HCT116 (cell line): ENCODE measurements at regions not wholly inside any gene's neighbourhood (a gene's known extent, or its start where the extent isn't known, plus 50 kb on each side); places are given as distances from the start of the nearest gene placed in this dataset.

Experiments
- ATAC-seq: fragments of 200-7000 bp; cut with Tn5 transposase; 2 replicates; pipeline ENCODE4 v1.9.1; 2020; ENCODE audit warnings: mild to moderate bottlenecking, moderate library complexity
- BruUV-seq: library from RNA; stranded (reverse); fragments of 400-500 nt; replicated peaks from 2 replicates; lab custom pipeline; 2021; lab: Mats Ljungman, UMichigan
- CTCF ChIA-PET: fragments of 300-600 bp; sonication (Branson Sonifier 250); formaldehyde crosslinking; loops from one replicate; lab custom pipeline; 2021; ENCODE audit warnings: antibody characterized with exemption; lab: Charles Lee
- POLR2A ChIA-PET: fragments of 300-600, 350-600 bp; sonication (Branson Sonifier 250); formaldehyde crosslinking; loops from one replicate; lab custom pipeline; 2021; ENCODE audit warnings: antibody characterized with exemption; lab: Charles Lee
- RAD21 ChIA-PET, 2 experiments: fragments of 300-600 bp; sonication (Branson Sonifier 250); formaldehyde crosslinking; loops; one replicate each; lab custom pipeline; 2023; ENCODE audit warnings: low total read pairs in 2 of 2; ENCODE audit not compliant: uncharacterized antibody in 2 of 2, unreplicated experiment in 2 of 2, low non-redundant PET in 1 of 2; lab: Charles Lee
- DNase-seq: peaks from one replicate; pipeline ENCODE4 v3.0.0-alpha.2; 2010; ENCODE audit warnings: low read depth, low spot score
- H2AFZ ChIP-seq: fragments of 200-600 bp; shearing (Covaris generic), sonication (generic); 2 replicates; pipeline ENCODE4 v1.6.1; 2017; ENCODE audit warnings: low read depth, mixed run types, mixed read lengths, antibody characterized with exemption, low read length; ENCODE audit not compliant: poor library complexity, severe bottlenecking
- H3K27ac ChIP-seq: 2 replicates; pipeline ENCODE4 v1.5.1; 2012; ENCODE audit warnings: low read depth, low read length
- H3K27me3 ChIP-seq: fragments of 200-600 bp; sonication (generic); 2 replicates; pipeline ENCODE4 v1.6.1; 2016; ENCODE audit warnings: mixed run types, low read length, mixed read lengths; ENCODE audit not compliant: insufficient read depth
- H3K36me3 ChIP-seq, 2 experiments: fragments of 200-500 bp in 1 of 2; fragments of 200-600 bp in 1 of 2; sonication (Bioruptor generic) in 1 of 2; sonication (generic) in 1 of 2; 2 replicates each; pipeline versions ENCODE4 v1.5.1 to v1.6.1; 2014 to 2016; ENCODE audit warnings: low read length in 2 of 2, inconsistent platforms in 1 of 2, mixed read lengths in 1 of 2, mixed run types in 1 of 2; ENCODE audit not compliant: insufficient read depth in 2 of 2, control insufficient read depth in 1 of 2
- H3K4me1 ChIP-seq, 2 experiments: fragments of 200-600 bp in 1 of 2; sonication (generic) in 1 of 2; 2 replicates each; pipeline versions ENCODE4 v1.5.1 to v1.6.1; 2012 to 2017; ENCODE audit warnings: low read length in 2 of 2, inconsistent platforms in 1 of 2, mild to moderate bottlenecking in 1 of 2, mixed read lengths in 1 of 2, mixed run types in 1 of 2, moderate library complexity in 1 of 2; ENCODE audit not compliant: insufficient read depth in 2 of 2, control insufficient read depth in 1 of 2
- H3K4me2 ChIP-seq: fragments of 200-600 bp; sonication (generic); 2 replicates; pipeline ENCODE4 v1.6.1; 2017; ENCODE audit warnings: mixed run types, low read length, mixed read lengths
- H3K4me3 ChIP-seq, 2 experiments: fragments of 200-600 bp in 1 of 2; sonication (generic) in 1 of 2; replicated peaks in 1 of 2; 2 replicates each; pipeline ENCODE4 v1.5.1; 2011 to 2016; ENCODE audit warnings: low read length in 2 of 2, control low read depth in 1 of 2, low read depth in 1 of 2, mild to moderate bottlenecking in 1 of 2, mixed read lengths in 1 of 2, mixed run types in 1 of 2
- H3K79me2 ChIP-seq: fragments of 200-600 bp; sonication (generic); 2 replicates; pipeline ENCODE4 v1.6.1; 2017; ENCODE audit warnings: mild to moderate bottlenecking, mixed run types, low read length, moderate library complexity, mixed read lengths; ENCODE audit not compliant: insufficient read depth
- H3K9ac ChIP-seq: fragments of 200-600 bp; sonication (generic); 2 replicates; pipeline ENCODE4 v1.6.1; 2016; ENCODE audit warnings: low read length, mixed read lengths
- H3K9me2 ChIP-seq: fragments of 200-600 bp; sonication (generic), shearing (Covaris generic); 2 replicates; pipeline ENCODE4 v1.6.1; 2017; ENCODE audit warnings: mixed run types, mild to moderate bottlenecking, moderate library complexity; ENCODE audit not compliant: insufficient read depth
- H3K9me3 ChIP-seq, 2 experiments: fragments of 200-500 bp in 1 of 2; fragments of 200-600 bp in 1 of 2; sonication (Bioruptor generic) in 1 of 2; sonication (generic) in 1 of 2; 2 replicates each; pipeline ENCODE4 v1.6.1; 2014 to 2017; ENCODE audit warnings: low read length in 2 of 2, mixed read lengths in 2 of 2, inconsistent platforms in 1 of 2, low read depth in 1 of 2, mild to moderate bottlenecking in 1 of 2, mixed run types in 1 of 2, moderate library complexity in 1 of 2; ENCODE audit not compliant: control insufficient read depth in 1 of 2, insufficient read depth in 1 of 2
- H4K20me1 ChIP-seq: fragments of 200-600 bp; sonication (generic), shearing (Covaris generic); 2 replicates; pipeline ENCODE4 v1.6.1; 2017; ENCODE audit warnings: mixed run types, mild to moderate bottlenecking, moderate library complexity; ENCODE audit not compliant: insufficient read depth
- CBX3 ChIP-seq: IDR thresholded peaks from 2 replicates; pipeline ENCODE4 v1.6.1; 2012; ENCODE audit warnings: low read depth
- CEBPB ChIP-seq: IDR thresholded peaks from 2 replicates; pipeline ENCODE4 v1.6.1; 2012; ENCODE audit warnings: low read depth
- EGR1 ChIP-seq: IDR thresholded peaks from 2 replicates; pipeline ENCODE4 v1.6.1; 2012; ENCODE audit warnings: low read depth
- ELF1 ChIP-seq: IDR thresholded peaks from 2 replicates; pipeline ENCODE4 v1.6.1; 2012; ENCODE audit warnings: low read depth, borderline replicate concordance
- EZH2 ChIP-seq: fragments of 200-600 bp; sonication (generic); IDR thresholded peaks from 2 replicates; pipeline ENCODE4 v1.6.1; 2017; ENCODE audit warnings: antibody characterized with exemption, mixed run types
- EZH2phosphoT487 ChIP-seq: fragments of 200-600 bp; IDR thresholded peaks from 2 replicates; pipeline ENCODE4 v1.6.1; 2018; ENCODE audit warnings: antibody characterized with exemption, borderline replicate concordance
- JUND ChIP-seq: IDR thresholded peaks from 2 replicates; pipeline ENCODE4 v1.6.1; 2012
- POLR2AphosphoS5 ChIP-seq: IDR thresholded peaks from 2 replicates; pipeline ENCODE4 v1.6.1; 2011; ENCODE audit warnings: mild to moderate bottlenecking, low read depth, low read length, moderate library complexity
- RAD21 ChIP-seq: IDR thresholded peaks from 2 replicates; pipeline ENCODE4 v1.6.1; 2012; ENCODE audit warnings: low read depth, mild to moderate bottlenecking
- SIN3A ChIP-seq: IDR thresholded peaks from 2 replicates; pipeline ENCODE4 v1.6.1; 2012; ENCODE audit warnings: low read depth
- SRF ChIP-seq: IDR thresholded peaks from 2 replicates; pipeline ENCODE4 v1.6.1; 2012; ENCODE audit warnings: low read depth
- TCF7L2 ChIP-seq: IDR thresholded peaks from 2 replicates; pipeline ENCODE4 v1.7.0; 2011; ENCODE audit warnings: borderline replicate concordance, inconsistent platforms; ENCODE audit not compliant: insufficient read depth, insufficient read length; ENCODE audit errors: extremely low read depth
- ZFX ChIP-seq: fragments of 450-650 bp; IDR thresholded peaks from 2 replicates; pipeline ENCODE4 v1.6.1; 2017
- intact Hi-C: fragments of 100-400 bp; cut with micrococcal nuclease; formaldehyde crosslinking; loops from 2 replicates; pipeline ENCODE4 v1.10.0; 2022
- TF ChIP-seq, protein P1 (sequence below): IDR thresholded peaks from 2 replicates; pipeline ENCODE4 v1.6.1; 2012
- TF ChIP-seq, protein P2 (sequence below): IDR thresholded peaks from 2 replicates; pipeline ENCODE4 v1.6.1; 2012; ENCODE audit warnings: low read depth
- TF ChIP-seq, protein P3 (sequence below): IDR thresholded peaks from 2 replicates; pipeline ENCODE4 v1.6.1; 2011; ENCODE audit warnings: mild to moderate bottlenecking, low read length, moderate library complexity; ENCODE audit not compliant: insufficient replicate concordance; ENCODE audit errors: extremely low read depth
- TF ChIP-seq, protein P4 (sequence below): IDR thresholded peaks from 2 replicates; pipeline ENCODE4 v1.6.1; 2012

DNA sequence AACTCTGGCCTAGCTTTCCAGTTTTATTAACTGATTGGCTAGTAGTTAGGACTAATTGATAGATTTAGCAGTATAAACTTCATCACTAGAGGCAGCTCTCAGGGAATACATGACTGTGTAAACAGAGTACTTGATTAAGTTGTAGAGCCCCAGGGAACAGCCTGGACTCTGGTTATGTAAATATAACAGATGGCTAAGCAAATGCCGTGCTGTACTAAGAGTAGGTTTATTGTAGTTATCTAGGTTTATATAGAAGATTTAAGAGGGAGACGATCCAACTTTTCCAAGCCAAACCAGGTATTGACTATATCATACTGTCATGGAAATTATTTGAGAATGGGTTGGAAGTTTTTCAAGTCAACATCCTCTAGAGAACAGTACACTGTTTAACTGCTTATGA is 463.4 kb upstream of the GRID2 start:
- CTCF ChIA-PET, result no interaction called here
- ATAC-seq (no peak), DNase-seq (no peak)
- Histone ChIP-seq H3K9ac (no peak overlapping the region), H3K9me3 (no peaks in the 10 kb centered on the region), H3K79me2 (no peaks in the 10 kb centered on the region), H3K4me3 (no peak overlapping the region), H3K4me2 (no peak overlapping the region), H3K36me3 (no peaks in the 10 kb centered on the region), H3K9me2 (no peaks in the 10 kb centered on the region), H3K27ac (no peak overlapping the region), H2AFZ (no peak overlapping the region), H4K20me1 (no peaks in the 10 kb centered on the region), H3K4me1 (no peaks in the 10 kb centered on the region), H3K27me3 (no peaks in the 10 kb centered on the region)
- TF ChIP-seq EZH2phosphoT487, result no peak
- TF ChIP-seq RAD21, result no peak
- no peak for TF ChIP-seq TCF7L2
- no peak for TF ChIP-seq EGR1
- RAD21 ChIA-PET, result no interaction called here
- intact Hi-C loops, result no loop called here
- POLR2A ChIA-PET, result no interaction called here
- BruUV-seq, result no TSS peak

DNA sequence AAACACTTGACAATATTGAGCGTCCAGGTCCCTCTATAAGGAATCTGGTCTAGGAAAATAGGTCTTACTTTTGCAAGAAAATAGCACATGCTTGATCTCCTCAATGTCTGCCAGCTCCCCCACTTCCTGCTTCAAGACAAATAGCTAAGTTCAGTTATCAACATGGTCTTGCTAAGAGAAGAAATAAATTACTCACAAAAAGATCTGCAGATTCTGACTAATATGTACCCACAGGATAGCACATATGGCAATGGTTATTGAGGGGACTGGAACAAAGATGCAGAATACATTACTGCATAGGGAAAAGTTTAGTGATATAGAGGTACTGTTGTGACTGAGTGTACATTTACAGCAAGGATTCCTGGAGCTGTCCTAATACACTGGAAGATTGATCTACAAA is 457.5 kb upstream of the GRID2 start:
- no peaks in the 10 kb centered on the region for H3K9me3 ChIP-seq
- ATAC-seq (no peak), DNase-seq (no peak)
- H3K4me1 ChIP-seq, result no peaks in the 10 kb centered on the region
- BruUV-seq, result no TSS peak
- CTCF ChIA-PET, result no interaction called here
- RAD21 ChIA-PET, result no interaction called here
- H3K27ac ChIP-seq, result no peak overlapping the region
- H3K9ac ChIP-seq, result no peak overlapping the region
- H3K4me2 ChIP-seq, result no peak overlapping the region
- H3K9me2 ChIP-seq, result no peaks in the 10 kb centered on the region
- H3K79me2 ChIP-seq, result no peaks in the 10 kb centered on the region
- H3K27me3 ChIP-seq, result no peaks in the 10 kb centered on the region
- H2AFZ ChIP-seq, result no peak overlapping the region
- H3K36me3 ChIP-seq, result no peaks in the 10 kb centered on the region
- intact Hi-C loops, result no loop called here
- H4K20me1 ChIP-seq, result no peaks in the 10 kb centered on the region
- POLR2A ChIA-PET, result no interaction called here
- no peak overlapping the region for H3K4me3 ChIP-seq
- TF ChIP-seq, protein P1, sequence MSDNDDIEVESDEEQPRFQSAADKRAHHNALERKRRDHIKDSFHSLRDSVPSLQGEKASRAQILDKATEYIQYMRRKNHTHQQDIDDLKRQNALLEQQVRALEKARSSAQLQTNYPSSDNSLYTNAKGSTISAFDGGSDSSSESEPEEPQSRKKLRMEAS, result no peak
- no peak for TF ChIP-seq EGR1
- no peak for TF ChIP-seq ELF1
- no peak for TF ChIP-seq ZFX
- no peak for TF ChIP-seq JUND
- TF ChIP-seq EZH2phosphoT487, result no peak
- TF ChIP-seq, protein P2, sequence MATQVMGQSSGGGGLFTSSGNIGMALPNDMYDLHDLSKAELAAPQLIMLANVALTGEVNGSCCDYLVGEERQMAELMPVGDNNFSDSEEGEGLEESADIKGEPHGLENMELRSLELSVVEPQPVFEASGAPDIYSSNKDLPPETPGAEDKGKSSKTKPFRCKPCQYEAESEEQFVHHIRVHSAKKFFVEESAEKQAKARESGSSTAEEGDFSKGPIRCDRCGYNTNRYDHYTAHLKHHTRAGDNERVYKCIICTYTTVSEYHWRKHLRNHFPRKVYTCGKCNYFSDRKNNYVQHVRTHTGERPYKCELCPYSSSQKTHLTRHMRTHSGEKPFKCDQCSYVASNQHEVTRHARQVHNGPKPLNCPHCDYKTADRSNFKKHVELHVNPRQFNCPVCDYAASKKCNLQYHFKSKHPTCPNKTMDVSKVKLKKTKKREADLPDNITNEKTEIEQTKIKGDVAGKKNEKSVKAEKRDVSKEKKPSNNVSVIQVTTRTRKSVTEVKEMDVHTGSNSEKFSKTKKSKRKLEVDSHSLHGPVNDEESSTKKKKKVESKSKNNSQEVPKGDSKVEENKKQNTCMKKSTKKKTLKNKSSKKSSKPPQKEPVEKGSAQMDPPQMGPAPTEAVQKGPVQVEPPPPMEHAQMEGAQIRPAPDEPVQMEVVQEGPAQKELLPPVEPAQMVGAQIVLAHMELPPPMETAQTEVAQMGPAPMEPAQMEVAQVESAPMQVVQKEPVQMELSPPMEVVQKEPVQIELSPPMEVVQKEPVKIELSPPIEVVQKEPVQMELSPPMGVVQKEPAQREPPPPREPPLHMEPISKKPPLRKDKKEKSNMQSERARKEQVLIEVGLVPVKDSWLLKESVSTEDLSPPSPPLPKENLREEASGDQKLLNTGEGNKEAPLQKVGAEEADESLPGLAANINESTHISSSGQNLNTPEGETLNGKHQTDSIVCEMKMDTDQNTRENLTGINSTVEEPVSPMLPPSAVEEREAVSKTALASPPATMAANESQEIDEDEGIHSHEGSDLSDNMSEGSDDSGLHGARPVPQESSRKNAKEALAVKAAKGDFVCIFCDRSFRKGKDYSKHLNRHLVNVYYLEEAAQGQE, result no peak
- no peak for TF ChIP-seq TCF7L2
- no peak for TF ChIP-seq CBX3
- no peak for TF ChIP-seq EZH2
- TF ChIP-seq SRF, result no peak
- TF ChIP-seq POLR2AphosphoS5, result no peak
- TF ChIP-seq RAD21, result no peak
- TF ChIP-seq, protein P3, sequence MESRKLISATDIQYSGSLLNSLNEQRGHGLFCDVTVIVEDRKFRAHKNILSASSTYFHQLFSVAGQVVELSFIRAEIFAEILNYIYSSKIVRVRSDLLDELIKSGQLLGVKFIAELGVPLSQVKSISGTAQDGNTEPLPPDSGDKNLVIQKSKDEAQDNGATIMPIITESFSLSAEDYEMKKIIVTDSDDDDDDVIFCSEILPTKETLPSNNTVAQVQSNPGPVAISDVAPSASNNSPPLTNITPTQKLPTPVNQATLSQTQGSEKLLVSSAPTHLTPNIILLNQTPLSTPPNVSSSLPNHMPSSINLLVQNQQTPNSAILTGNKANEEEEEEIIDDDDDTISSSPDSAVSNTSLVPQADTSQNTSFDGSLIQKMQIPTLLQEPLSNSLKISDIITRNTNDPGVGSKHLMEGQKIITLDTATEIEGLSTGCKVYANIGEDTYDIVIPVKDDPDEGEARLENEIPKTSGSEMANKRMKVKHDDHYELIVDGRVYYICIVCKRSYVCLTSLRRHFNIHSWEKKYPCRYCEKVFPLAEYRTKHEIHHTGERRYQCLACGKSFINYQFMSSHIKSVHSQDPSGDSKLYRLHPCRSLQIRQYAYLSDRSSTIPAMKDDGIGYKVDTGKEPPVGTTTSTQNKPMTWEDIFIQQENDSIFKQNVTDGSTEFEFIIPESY, result no peak
- TF ChIP-seq, protein P4, sequence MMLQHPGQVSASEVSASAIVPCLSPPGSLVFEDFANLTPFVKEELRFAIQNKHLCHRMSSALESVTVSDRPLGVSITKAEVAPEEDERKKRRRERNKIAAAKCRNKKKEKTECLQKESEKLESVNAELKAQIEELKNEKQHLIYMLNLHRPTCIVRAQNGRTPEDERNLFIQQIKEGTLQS, result no peak
- no peak for TF ChIP-seq SIN3A
- no peak for TF ChIP-seq CEBPB
